H1 (cell line): ENCODE measurements at regions not wholly inside any gene's neighbourhood (a gene's known extent, or its start where the extent isn't known, plus 50 kb on each side); places are given as distances from the start of the nearest gene placed in this dataset.

Experiments
- CEBPB ChIP-seq: IDR thresholded peaks from 2 replicates; pipeline ENCODE4 v1.6.1; 2012; ENCODE audit warnings: low read depth, low read length
- EP300 ChIP-seq, 2 experiments: IDR thresholded peaks; 1 replicate in 1 of 2; 2 replicates in 1 of 2; pipeline ENCODE4 v1.6.1; 2011 to 2012; ENCODE audit warnings: low read depth in 2 of 2, low read length in 2 of 2, mild to moderate bottlenecking in 2 of 2, borderline replicate concordance in 1 of 2, inconsistent platforms in 1 of 2, moderate library complexity in 1 of 2
- MAFK ChIP-seq: IDR thresholded peaks from 2 replicates; pipeline ENCODE4 v1.6.1; 2012; ENCODE audit warnings: low read depth, mild to moderate bottlenecking, improper control_type of control experiment, low read length
- TEAD4 ChIP-seq: IDR thresholded peaks from 2 replicates; pipeline ENCODE4 v1.6.1; 2012; ENCODE audit warnings: low read depth, low read length, inconsistent platforms, mixed read lengths

DNA sequence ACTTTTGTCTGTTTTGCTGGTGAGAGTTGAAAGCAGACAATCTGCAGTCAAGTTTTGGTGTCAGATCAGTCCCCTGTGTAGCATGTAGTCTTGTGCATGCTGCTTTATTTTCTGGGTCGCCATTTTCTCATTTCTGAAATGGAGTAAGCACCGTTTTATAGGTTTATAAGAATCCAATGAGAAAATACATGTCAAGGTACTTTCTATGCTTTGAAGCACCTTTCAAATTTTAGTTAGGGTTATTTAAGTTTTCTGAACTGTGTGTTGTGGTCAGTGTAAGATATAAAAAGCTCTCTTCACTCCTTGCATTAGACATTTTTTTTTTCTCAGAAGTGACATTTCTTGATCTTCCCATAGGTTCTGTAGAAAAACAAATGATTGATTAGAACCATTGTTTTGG, 283.2 kb downstream of the ETS1 start (continued):
- no peak for TF ChIP-seq CEBPB
- TF ChIP-seq EP300 (IDR thresholded peaks at IDR 0.05; ENCODE audit: borderline replicate concordance in 1 of 2, low read depth in 2 of 2, low read length in 2 of 2): no peak
- no peak for TF ChIP-seq MAFK
- TF ChIP-seq TEAD4: no peak
